ENCODE measurements at regions not wholly inside any gene's neighbourhood (a gene's known extent, or its start where the extent isn't known, plus 50 kb on each side); places are given as distances from the start of the nearest gene placed in this dataset.
"Not testable (repeated sequence)": the region's sequence is repeated elsewhere in the genome, so short reads cannot be mapped to it uniquely, and the experiment has no call there.

DNA sequence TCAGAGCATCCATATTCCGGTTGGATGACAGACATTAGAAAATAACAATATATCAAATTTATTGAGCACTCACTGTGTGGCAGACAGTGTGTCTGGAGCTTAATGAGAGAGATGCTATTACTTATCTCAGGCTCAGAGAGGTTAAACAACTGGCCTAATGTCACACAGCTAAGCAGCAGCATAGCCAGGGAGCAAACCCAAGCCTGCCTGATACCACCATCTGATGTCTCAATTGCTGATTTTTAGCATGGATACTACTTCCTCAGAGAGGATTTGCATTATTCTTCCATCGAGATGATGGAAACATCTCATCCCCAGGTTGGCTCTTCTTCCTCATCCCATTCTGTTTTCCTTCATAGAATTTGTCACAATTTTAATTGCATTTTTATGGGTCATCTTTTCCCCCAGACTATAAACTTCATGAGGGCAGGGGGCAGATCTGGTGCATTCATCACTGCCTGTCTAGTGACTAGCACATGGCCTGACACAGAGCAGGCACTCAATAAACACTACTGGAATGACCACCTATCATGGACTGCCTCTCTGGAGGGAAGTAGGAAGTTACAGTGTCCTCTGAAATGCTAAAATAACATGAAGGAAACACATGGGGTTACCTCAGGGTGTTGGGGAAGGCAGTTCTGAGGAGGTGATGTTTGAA, 344.8 kb upstream of the CCL2 start:
- DNase-seq, result no peak

- no peak for DNase-seq
Observed at GRCh38 chr17:33914125-33914524, 341.0 kb upstream of the CCL2 start.

DNA sequence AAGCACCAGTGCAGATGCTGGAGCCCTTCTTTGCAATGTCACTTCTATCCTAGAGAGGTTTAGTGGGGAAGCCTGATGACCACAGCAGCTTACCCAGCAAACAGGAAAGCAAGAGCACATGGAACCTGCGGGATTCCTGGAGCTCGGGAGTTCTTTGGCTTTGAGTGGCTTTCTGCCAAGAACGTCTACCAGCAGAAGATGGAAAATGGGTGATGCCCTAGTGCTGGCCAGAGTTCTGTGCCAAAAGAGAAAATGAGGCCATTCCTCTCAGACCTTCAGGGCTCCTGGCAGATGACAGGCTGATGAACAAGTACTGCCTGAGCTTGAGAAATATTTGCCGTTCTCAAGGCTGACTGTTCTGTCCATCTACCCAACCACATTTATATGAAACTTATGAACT, 332.1 kb upstream of the CCL2 start:
- no peak for DNase-seq

- no peak for DNase-seq
Observed at GRCh38 chr17:33924104-33924503, 331.0 kb upstream of the CCL2 start.

DNA sequence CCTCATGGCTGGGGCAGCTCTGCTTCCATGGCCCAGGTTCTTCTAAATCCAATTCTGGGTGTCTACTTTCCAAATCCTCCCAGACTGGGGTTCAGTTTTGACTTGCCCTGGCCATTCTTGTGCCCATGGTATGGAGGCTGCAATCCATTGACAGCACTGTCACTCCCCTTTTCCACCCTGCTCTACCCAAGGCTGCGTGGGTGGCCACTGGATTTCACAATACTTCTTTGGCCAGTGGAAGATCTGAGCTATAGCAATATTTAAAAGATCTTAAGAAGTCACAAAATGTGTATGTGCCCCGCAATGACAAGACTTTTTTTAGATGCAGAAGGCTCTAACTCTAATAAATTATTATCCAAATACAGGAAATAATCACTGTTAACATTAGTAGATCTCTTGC, 329.4 kb upstream of the CCL2 start:
- DNase-seq, result no peak

DNA sequence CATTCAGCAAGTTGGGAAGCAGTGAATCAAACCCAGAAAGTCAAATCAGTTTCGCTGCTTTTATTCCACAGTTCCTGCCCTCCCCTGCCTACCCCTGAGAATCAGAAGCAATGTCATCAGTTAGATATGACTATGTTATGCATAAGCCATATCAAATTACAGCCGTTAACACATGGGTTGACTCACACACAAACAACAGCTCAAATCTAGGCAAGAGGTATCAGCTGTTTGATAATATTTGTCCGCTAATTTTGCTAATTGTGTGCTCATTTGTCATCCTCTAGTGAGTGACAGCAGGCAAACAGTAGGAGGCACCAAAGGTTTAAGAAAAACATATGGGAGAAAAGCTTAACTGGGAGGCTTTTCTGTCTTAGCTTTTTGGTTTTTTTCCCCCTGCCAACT, 327.4 kb upstream of the CCL2 start:
- DNase-seq, result no peak

- DNase-seq, result no peak
Observed at GRCh38 chr17:33929181-33929724, 325.8 kb upstream of the CCL2 start.

- DNase-seq, result not testable (repeated sequence)
Observed at GRCh38 chr17:33931148-33931814, 323.8 kb upstream of the CCL2 start.

GRCh38 chr17:33932996-33933395, 322.1 kb upstream of the CCL2 start:
- no peak for DNase-seq

DNA sequence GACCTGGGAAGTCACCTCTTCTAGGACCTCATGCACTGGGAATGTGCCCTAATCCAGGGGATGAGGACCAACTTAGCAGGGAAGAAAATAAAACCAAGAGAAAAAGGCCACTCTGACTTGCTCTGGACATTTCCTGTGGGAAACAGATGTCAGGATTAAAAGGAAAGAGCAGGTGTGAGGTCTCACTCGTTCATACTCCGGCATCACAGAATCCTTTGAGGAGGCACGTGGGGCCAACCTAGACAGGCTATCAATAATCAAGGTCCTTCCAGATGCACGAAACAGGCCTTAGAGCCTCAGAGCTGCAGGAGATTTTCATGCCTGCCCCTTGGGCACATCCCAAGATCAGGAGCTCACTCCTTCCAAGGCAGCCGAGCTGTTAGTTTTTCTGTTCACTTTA, 321.5 kb upstream of the CCL2 start:
- DNase-seq, result no peak

DNA sequence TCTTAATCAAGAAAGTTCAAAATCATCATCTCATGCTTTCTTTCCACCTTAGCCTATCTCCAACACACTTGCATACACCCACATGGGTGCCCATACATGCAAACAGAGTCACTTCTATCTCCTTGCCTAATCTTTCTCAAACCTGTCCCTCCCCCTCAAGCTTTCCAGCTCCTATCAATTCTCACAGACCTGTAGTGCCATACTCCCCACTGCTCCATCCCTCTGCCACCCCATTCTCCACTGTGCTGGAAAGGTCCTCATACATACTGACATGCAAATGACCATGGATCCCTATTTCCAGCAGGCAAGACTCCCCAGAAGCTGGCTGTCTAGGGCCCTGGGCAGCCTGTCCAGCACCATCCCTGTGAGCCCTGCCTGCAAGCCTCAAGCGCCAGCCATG, 320.4 kb upstream of the CCL2 start:
- no peak for DNase-seq

GRCh38 chr17:33935822-33936221, 319.3 kb upstream of the CCL2 start:
- DNase-seq, result no peak

- DNase-seq, result no peak
Observed at GRCh38 chr17:33936764-33937163, 318.3 kb upstream of the CCL2 start.

DNA sequence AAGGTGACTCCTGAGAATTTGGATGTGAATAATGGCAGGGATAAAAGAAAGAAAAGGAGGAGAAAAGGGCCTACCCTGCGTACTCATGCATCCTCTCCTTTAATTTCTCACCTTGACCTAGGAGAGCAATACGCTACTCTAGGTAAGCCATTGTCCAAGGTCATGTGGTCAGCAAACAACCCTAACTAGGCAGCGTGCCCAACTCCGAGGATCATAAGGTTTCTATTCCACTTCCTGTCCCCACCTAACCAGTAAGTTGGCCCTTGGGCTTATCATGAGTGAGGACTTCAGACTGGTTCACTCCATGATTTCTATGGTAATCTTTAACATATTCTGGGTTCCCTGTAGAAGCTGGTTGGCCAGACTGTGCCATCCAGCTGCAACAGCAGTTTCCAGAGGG, 315.1 kb upstream of the CCL2 start:
- DNase-seq, result no peak

- no peak for DNase-seq
Observed at GRCh38 chr17:33940769-33941370, 314.2 kb upstream of the CCL2 start.

GRCh38 chr17:33941744-33942143, 313.3 kb upstream of the CCL2 start:
- DNase-seq, result no peak

GRCh38 chr17:33942414-33942813, 312.7 kb upstream of the CCL2 start:
- DNase-seq, result no peak

DNA sequence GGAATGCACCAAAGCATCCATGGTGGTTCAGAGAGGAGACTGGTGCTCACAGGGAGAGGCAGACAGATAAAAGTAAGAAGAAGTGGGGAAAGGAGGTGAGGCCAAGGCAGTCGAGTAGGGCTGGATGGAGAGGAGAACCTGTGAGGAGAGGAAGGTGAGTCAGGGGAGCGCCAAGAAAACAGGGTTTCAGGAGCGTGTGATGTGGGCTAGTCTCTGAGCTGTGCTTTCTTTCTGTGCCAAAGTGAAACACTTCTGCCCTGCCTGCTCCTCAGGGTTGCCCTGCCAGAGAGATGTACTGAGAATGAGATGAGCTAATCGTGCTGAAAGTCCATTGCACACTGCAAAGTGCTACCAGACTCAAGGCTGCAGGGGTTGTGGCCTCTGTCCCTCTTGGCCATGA, 310.7 kb upstream of the CCL2 start:
- DNase-seq, result no peak

DNA sequence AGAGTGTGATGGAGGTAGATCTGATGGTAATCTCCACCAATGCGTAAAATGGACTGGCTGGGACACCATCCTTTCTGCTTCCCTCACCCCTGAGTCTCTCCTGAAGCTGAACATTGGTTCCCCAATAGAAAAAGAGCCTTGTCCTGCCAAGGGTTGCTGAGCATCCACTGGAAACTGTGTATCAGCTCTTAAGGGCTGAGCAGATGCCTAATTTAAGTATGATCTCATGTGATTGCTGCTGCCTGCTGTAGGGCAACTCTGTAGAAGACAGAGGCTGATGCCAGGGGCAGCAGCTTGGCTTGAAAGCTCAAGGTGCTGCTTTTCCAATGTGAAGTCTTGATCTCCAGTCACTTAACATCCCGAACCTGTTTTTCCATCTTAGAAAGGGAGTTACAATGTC, 310.3 kb upstream of the CCL2 start:
- DNase-seq, result no peak

- DNase-seq, result no peak
Observed at GRCh38 chr17:33945646-33946546, 309.2 kb upstream of the CCL2 start.

GRCh38 chr17:33947762-33948161, 307.3 kb upstream of the CCL2 start:
- DNase-seq, result no peak

- no peak for DNase-seq
Observed at GRCh38 chr17:33948309-33948708, 306.8 kb upstream of the CCL2 start.

DNA sequence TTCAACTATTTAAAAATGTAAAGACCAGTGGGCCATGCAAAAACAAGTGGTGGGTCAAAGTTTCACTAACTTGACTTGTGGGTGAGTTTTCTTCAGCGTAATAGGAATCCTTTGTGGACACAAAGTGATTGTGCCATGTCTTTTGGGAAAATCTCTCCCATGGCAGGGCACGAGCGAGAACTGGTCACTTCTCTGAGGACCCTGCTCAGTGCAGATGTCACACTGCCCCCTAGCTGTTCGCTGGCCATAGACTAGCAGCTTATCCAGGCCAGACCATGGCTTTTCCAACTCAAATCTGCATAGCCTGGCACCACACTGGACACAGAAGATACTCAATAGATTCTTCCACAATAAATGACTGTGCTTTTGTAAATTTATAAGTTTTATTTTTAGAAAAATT, 306.0 kb upstream of the CCL2 start:
- DNase-seq, result no peak

Measured in activated effector memory CD4-positive, alpha-beta T cell treated with anti-CD3 and anti-CD28 coated beads, Interleukin-2, amount 50 U/mL, for 16 hours (primary cell).